ENCODE measurements at regions not wholly inside any gene's neighbourhood (a gene's known extent, or its start where the extent isn't known, plus 50 kb on each side); places are given as distances from the start of the nearest gene placed in this dataset.
"Not testable (repeated sequence)": the region's sequence is repeated elsewhere in the genome, so short reads cannot be mapped to it uniquely, and the experiment has no call there.

DNA sequence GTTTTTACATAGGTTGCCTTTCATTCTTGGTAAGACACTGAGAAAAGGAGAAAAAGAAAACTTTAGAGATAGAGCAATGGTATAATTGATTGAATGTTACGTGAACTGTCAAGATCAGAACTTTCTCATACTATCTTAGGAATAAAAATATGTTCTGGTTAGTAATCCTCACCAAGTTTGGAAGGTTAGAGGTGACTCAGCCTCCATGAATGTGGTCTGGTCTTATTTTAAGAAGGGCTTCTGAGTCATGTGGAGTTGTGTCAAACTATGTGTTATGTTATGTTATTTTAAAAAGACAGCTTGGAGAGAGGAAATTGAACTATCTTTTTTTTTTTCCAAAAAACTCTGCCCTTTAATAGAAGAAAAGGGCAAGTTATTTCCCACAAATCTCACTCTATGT is 458.6 kb upstream of the KLF6 start:
- no peak for TF ChIP-seq CTCF (IDR thresholded peaks at IDR 0.05; ENCODE audit: insufficient read depth, low read length)
- H3K4me3 ChIP-seq (ENCODE audit: low read depth, low read length), result no peak overlapping the region
- peak; percentile 99 for DNase-seq (ENCODE audit: low read depth)

GRCh38 chr10:4243169-4243568 is 458.2 kb upstream of the KLF6 start:
- no peak for DNase-seq (ENCODE audit: low read depth)
- no peak overlapping the region for H3K4me3 ChIP-seq (ENCODE audit: low read depth, low read length)
- TF ChIP-seq CTCF (IDR thresholded peaks at IDR 0.05; ENCODE audit: insufficient read depth, low read length), result no peak

GRCh38 chr10:4242561-4243035 is 457.6 kb upstream of the KLF6 start:
- peak; percentile 91 for DNase-seq (ENCODE audit: low read depth)
- peak overlapping the region; percentile 50 for H3K4me3 ChIP-seq (ENCODE audit: low read depth, low read length)
- no peak for TF ChIP-seq CTCF (IDR thresholded peaks at IDR 0.05; ENCODE audit: insufficient read depth, low read length)

GRCh38 chr10:4241724-4242345 is 456.8 kb upstream of the KLF6 start:
- peak overlapping the region; percentile 50 for H3K4me3 ChIP-seq (ENCODE audit: low read depth, low read length)
- peak; percentile 99 for DNase-seq (ENCODE audit: low read depth)
- TF ChIP-seq CTCF (IDR thresholded peaks at IDR 0.05; ENCODE audit: insufficient read depth, low read length), result no peak

GRCh38 chr10:4240608-4241197 is 455.7 kb upstream of the KLF6 start:
- no peak overlapping the region for H3K4me3 ChIP-seq (ENCODE audit: low read depth, low read length)
- TF ChIP-seq CTCF (IDR thresholded peaks at IDR 0.05; ENCODE audit: insufficient read depth, low read length), result no peak
- peak; percentile 85 for DNase-seq (ENCODE audit: low read depth)

DNA sequence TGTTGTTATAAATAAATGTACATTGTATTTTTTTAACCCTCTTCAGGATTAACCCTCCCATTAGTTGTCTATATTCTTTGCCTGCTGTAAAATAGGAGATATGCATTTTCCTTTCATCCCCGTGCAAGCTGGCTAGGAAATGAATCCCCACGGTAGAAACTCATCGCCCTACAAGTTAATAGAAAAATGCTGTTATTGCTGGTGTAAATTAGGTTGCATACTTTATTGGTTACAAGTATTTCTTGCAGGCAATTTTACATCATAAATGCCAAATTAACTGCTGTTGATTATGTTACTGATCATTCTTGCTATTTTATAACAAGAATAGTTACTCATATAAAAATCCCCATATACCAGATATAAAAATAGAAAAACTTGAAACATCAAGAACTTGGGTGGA is 454.2 kb upstream of the KLF6 start:
- DNase-seq (ENCODE audit: low read depth), result no peak
- H3K4me3 ChIP-seq (ENCODE audit: low read depth, low read length), result no peak overlapping the region
- TF ChIP-seq CTCF (IDR thresholded peaks at IDR 0.05; ENCODE audit: insufficient read depth, low read length), result no peak

GRCh38 chr10:4236905-4237304 is 451.9 kb upstream of the KLF6 start:
- H3K4me3 ChIP-seq (ENCODE audit: low read depth, low read length); DNase-seq (ENCODE audit: low read depth): not testable (repeated sequence)

Measured in fibroblast of the aortic adventitia (primary cell).